Ureter (tissue), 1 donor: ENCODE measurements at regions not wholly inside any gene's neighbourhood (a gene's known extent, or its start where the extent isn't known, plus 50 kb on each side); places are given as distances from the start of the nearest gene placed in this dataset.
A peak's percentile ranks its signal among the peaks of the same experiment; 100 is the strongest.

ENCODE experiments used
- DNase-seq: peaks from one replicate; pipeline ENCODE4 v3.0.0-alpha.2; 2020; ENCODE audit warnings: low spot score
- donor health status: DM: yes; HTN: yes; CAD: no.

GRCh38 chr1:29849038-29849750, 612.9 kb downstream of the PTPRU start:
- peak; percentile 10 for DNase-seq

- no peak for DNase-seq
Observed at GRCh38 chr1:29845910-29846309, 609.6 kb downstream of the PTPRU start.

- DNase-seq: no peak
Observed at GRCh38 chr1:29842130-29842529, 605.8 kb downstream of the PTPRU start.

- no peak for DNase-seq
Observed at GRCh38 chr1:29839726-29840125, 603.4 kb downstream of the PTPRU start.

- no peak for DNase-seq
Observed at GRCh38 chr1:29838738-29839320, 602.5 kb downstream of the PTPRU start.

GRCh38 chr1:29836651-29837646, 600.6 kb downstream of the PTPRU start:
- no peak for DNase-seq

GRCh38 chr1:29835874-29836273, 599.6 kb downstream of the PTPRU start:
- DNase-seq: no peak

- no peak for DNase-seq
Observed at GRCh38 chr1:29835406-29835805, 599.1 kb downstream of the PTPRU start.

- no peak for DNase-seq
Observed at GRCh38 chr1:29833581-29833980, 597.3 kb downstream of the PTPRU start.

GRCh38 chr1:29832936-29833335, 596.6 kb downstream of the PTPRU start:
- DNase-seq: no peak

GRCh38 chr1:29832471-29832870, 596.1 kb downstream of the PTPRU start:
- DNase-seq: no peak

GRCh38 chr1:29831500-29832117, 595.3 kb downstream of the PTPRU start:
- no peak for DNase-seq

- no peak for DNase-seq
Observed at GRCh38 chr1:29830916-29831315, 594.6 kb downstream of the PTPRU start.

- DNase-seq: no peak
Observed at GRCh38 chr1:29830383-29830782, 594.1 kb downstream of the PTPRU start.

GRCh38 chr1:29829448-29830344, 593.4 kb downstream of the PTPRU start:
- no peak for DNase-seq

GRCh38 chr1:29828526-29829447, 592.5 kb downstream of the PTPRU start:
- DNase-seq: no peak

- no peak for DNase-seq
Observed at GRCh38 chr1:29827801-29828525, 591.6 kb downstream of the PTPRU start.

GRCh38 chr1:29827237-29827750, 591.0 kb downstream of the PTPRU start:
- DNase-seq: no peak

- no peak for DNase-seq
Observed at GRCh38 chr1:29826646-29827045, 590.3 kb downstream of the PTPRU start.
